ENCODE measurements at regions not wholly inside any gene's neighbourhood (a gene's known extent, or its start where the extent isn't known, plus 50 kb on each side); places are given as distances from the start of the nearest gene placed in this dataset.

GRCh38 chr3:88307666-88308065, 157.9 kb downstream of the C3orf38 start:
- DNase-seq (ENCODE audit: insufficient read length, low spot score) (no peak), FAIRE-seq (no peak)
- TF ChIP-seq, protein P1, sequence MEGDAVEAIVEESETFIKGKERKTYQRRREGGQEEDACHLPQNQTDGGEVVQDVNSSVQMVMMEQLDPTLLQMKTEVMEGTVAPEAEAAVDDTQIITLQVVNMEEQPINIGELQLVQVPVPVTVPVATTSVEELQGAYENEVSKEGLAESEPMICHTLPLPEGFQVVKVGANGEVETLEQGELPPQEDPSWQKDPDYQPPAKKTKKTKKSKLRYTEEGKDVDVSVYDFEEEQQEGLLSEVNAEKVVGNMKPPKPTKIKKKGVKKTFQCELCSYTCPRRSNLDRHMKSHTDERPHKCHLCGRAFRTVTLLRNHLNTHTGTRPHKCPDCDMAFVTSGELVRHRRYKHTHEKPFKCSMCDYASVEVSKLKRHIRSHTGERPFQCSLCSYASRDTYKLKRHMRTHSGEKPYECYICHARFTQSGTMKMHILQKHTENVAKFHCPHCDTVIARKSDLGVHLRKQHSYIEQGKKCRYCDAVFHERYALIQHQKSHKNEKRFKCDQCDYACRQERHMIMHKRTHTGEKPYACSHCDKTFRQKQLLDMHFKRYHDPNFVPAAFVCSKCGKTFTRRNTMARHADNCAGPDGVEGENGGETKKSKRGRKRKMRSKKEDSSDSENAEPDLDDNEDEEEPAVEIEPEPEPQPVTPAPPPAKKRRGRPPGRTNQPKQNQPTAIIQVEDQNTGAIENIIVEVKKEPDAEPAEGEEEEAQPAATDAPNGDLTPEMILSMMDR (IDR thresholded peaks at IDR 0.05; ENCODE audit: insufficient read depth, missing control alignments): no peak

- DNase-seq (ENCODE audit: insufficient read length, low spot score): no peak
- no peak for FAIRE-seq
- TF ChIP-seq, protein P1 (IDR thresholded peaks at IDR 0.05; ENCODE audit: insufficient read depth, missing control alignments): no peak
Measured at GRCh38 chr3:88311826-88312225, 162.1 kb downstream of the C3orf38 start.

GRCh38 chr3:88312256-88312655, 162.5 kb downstream of the C3orf38 start:
- TF ChIP-seq, protein P1 (IDR thresholded peaks at IDR 0.05; ENCODE audit: insufficient read depth, missing control alignments): no peak
- DNase-seq (ENCODE audit: insufficient read length, low spot score): no peak
- FAIRE-seq: no peak

DNA sequence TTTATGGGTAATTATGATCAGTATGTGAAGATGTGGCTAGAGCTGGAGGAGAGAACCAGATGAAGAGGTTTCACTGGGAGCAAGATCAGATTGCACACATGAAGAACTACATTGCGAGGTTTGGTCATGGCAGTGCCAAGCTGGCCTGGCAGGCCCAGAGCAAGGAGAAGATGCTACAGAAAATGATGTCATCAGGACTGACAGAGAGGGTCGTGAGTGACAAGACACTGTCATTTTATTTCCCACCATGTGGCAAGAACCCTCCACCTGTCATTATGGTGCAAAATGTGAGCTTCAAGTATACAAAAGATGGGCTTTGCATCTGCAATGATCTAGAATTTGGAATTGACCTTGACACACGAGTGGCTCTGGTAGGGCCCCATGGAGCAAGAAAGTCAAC, 168.3 kb downstream of the C3orf38 start:
- no peak for FAIRE-seq
- no peak for DNase-seq (ENCODE audit: insufficient read length, low spot score)
- TF ChIP-seq, protein P1 (IDR thresholded peaks at IDR 0.05; ENCODE audit: insufficient read depth, missing control alignments): no peak

DNA sequence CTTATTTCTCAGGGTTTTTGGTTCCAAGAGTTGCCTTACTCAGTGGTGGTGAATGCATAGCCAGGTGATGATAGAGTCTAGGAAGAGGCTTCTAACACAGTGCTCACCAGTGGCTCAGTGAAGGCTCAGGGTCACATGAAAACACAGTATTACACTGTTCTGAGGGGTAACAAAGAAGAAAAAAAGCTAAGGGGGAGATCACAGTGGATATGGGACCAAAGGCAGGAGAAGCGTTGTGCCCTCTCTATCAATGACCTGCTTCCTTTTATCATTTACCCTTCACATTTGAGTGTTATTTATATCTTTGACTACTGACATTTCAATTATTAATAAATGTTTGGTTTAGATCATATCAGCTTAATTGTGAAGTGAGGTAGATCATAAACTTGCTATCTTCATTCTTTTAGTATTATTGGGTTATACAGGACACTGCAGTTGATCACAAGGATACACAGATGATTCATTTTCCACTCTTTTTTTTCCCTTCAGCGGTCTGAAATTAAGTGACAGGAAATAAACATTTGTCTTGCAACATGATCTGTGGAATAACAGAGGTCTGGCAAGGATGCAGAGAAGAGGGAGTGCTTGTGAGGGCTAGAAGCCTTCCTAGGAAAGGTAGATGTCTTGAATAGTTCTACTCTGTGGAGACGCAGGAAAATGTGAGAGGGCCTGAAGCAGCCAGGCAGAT, 171.7 kb downstream of the C3orf38 start:
- no peak for DNase-seq (ENCODE audit: insufficient read length, low spot score)
- FAIRE-seq: no peak
- TF ChIP-seq, protein P1 (IDR thresholded peaks at IDR 0.05; ENCODE audit: insufficient read depth, missing control alignments): no peak

GRCh38 chr3:88324788-88325187, 175.0 kb downstream of the C3orf38 start:
- TF ChIP-seq, protein P1 (IDR thresholded peaks at IDR 0.05; ENCODE audit: insufficient read depth, missing control alignments): no peak
- FAIRE-seq (no peak), DNase-seq (ENCODE audit: insufficient read length, low spot score) (no peak)

- FAIRE-seq (no peak), DNase-seq (ENCODE audit: insufficient read length, low spot score) (no peak)
Measured at GRCh38 chr3:88334187-88334868, 184.6 kb downstream of the C3orf38 start.

More at GRCh38 chr3:88334187-88334868, 184.6 kb downstream of the C3orf38 start:
- TF ChIP-seq, protein P1 (IDR thresholded peaks at IDR 0.05; ENCODE audit: insufficient read depth, missing control alignments): no peak

Measured in D721Med (cell line).